ENCODE measurements at regions not wholly inside any gene's neighbourhood (a gene's known extent, or its start where the extent isn't known, plus 50 kb on each side); places are given as distances from the start of the nearest gene placed in this dataset.

- TF ChIP-seq EP300 (IDR thresholded peaks at IDR 0.05; ENCODE audit: low read depth): no peak
- no peak for TF ChIP-seq CTCF (IDR thresholded peaks at IDR 0.05)
- no peak for TF ChIP-seq POLR2A (IDR thresholded peaks at IDR 0.05)
Measured at GRCh38 chr7:41274179-41274578, 428.7 kb downstream of the INHBA start.
